ENCODE measurements at regions not wholly inside any gene's neighbourhood (a gene's known extent, or its start where the extent isn't known, plus 50 kb on each side); places are given as distances from the start of the nearest gene placed in this dataset.

DNA sequence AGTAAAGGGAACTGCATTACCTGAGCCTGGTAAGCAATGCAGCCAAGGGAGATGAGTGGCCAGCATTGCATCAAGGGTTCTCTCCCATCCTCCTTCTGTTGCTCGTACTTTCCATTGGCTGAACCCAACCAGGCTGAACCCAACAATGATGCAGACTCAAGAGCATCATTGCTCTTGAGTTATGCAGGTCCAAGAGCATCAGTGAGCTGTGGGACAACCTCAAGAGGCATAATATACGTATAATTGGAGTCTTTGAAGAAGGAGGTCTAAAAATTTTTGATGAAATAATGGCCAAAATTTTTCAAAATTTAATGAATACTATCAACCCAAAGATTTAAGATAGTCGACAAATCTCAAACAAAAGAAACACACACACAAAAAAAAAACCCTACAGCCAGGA lies 213.0 kb downstream of the RNF152 start:
- Mint-ChIP-seq H3K36me3 (ENCODE audit: insufficient read depth) (peaks cover 9% of the 10 kb centered on the region), H3K4me1 (ENCODE audit: low read depth) (no peaks in the 10 kb centered on the region), H3K9me3 (ENCODE audit: low read depth) (peaks cover 18% of the 10 kb centered on the region), H3K4me3 (ENCODE audit: low read depth) (no peak overlapping the region), H3K27me3 (no peaks in the 10 kb centered on the region), H3K27ac (peak overlapping the region; percentile 74)
- DNase-seq (ENCODE audit: low spot score, unreplicated experiment) = no peak
- TF ChIP-seq, protein P1, sequence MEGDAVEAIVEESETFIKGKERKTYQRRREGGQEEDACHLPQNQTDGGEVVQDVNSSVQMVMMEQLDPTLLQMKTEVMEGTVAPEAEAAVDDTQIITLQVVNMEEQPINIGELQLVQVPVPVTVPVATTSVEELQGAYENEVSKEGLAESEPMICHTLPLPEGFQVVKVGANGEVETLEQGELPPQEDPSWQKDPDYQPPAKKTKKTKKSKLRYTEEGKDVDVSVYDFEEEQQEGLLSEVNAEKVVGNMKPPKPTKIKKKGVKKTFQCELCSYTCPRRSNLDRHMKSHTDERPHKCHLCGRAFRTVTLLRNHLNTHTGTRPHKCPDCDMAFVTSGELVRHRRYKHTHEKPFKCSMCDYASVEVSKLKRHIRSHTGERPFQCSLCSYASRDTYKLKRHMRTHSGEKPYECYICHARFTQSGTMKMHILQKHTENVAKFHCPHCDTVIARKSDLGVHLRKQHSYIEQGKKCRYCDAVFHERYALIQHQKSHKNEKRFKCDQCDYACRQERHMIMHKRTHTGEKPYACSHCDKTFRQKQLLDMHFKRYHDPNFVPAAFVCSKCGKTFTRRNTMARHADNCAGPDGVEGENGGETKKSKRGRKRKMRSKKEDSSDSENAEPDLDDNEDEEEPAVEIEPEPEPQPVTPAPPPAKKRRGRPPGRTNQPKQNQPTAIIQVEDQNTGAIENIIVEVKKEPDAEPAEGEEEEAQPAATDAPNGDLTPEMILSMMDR (IDR thresholded peaks at IDR 0.05; ENCODE audit: unreplicated experiment) = no peak

DNA sequence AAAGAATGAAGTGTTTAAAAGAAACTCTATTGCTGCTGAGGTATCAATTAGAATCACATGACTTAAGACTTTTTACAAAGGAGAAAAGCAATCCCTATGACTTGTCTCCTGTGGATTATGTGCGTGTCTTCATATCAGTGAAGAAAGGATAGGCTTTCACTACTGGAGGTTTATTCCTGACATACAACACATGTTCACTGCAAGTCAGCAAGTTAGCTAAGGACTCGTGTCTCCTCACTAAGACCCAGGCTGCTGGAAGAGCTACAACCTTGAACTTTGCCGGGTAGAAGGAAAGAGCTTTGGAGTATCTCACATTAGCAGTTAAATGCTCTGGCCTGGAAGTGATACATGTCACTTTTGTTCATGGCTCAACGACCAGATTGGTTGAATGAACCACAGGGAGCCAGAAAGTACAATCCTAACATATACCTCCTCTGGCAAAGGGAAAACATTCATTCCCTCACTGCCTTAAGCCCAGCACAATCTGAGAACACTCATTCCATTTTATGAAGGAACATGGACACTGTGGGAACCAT lies 215.3 kb downstream of the RNF152 start:
- DNase-seq (ENCODE audit: low spot score, unreplicated experiment) = no peak
- TF ChIP-seq, protein P1 (IDR thresholded peaks at IDR 0.05; ENCODE audit: unreplicated experiment) = no peak
- H3K27me3 Mint-ChIP-seq = no peaks in the 10 kb centered on the region
- peaks cover 21% of the 10 kb centered on the region for H3K9me3 Mint-ChIP-seq (ENCODE audit: low read depth)
- H3K4me3 Mint-ChIP-seq (ENCODE audit: low read depth) = no peak overlapping the region
- no peaks in the 10 kb centered on the region for H3K4me1 Mint-ChIP-seq (ENCODE audit: low read depth)
- peaks cover 9% of the 10 kb centered on the region for H3K36me3 Mint-ChIP-seq (ENCODE audit: insufficient read depth)
- no peak overlapping the region for H3K27ac Mint-ChIP-seq

DNA sequence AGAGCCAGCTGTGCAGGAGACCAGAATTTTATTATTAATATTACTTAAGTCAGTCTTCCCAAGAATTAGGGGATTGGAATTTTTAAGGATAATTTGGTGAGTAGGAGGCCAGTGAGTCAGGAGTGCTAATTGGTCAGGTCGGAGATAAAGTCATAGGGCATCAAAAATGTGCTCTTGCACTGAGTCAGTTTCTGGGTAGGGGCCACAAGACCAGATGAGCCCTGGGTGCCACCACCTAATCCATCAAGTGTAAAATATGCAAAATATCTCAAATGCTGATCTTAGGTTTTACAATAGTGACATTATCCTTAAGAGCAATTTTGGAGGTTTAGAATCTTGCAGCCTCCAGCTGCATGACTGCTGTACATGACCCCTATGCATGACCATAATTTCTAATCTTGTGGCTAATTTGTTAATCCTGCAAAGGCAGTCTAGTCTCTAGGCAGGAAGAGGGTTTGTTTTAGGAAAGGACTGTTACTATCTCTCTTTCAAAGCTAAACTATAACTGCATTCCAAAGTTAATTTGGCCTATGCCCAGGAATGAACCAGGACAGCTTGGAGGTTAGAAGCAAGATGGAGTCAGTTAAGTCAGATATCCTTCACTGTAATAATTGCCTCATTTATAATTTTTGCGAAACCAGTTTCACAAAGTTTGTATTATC lies 215.9 kb downstream of the RNF152 start:
- no peak overlapping the region for H3K27ac Mint-ChIP-seq
- no peak overlapping the region for H3K4me3 Mint-ChIP-seq (ENCODE audit: low read depth)
- TF ChIP-seq, protein P1 (IDR thresholded peaks at IDR 0.05; ENCODE audit: unreplicated experiment) = no peak

DNA sequence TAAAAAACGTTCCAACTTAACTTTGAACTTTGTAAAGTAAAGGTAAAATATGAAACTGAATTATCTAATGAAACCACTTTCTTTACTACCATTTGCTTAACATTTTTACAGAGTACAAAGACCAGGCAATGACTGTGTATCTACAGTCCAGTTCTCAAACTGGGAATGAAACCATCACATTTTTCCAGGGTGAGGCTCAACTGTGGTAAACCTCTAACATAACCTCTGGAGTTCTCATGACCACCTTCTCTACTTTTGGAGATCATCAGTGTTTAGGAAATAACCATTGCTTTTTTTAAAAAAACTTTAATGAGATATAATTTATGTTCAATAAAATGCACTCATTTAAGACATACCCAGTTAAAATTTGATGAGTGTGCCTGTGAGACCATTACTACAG lies 223.5 kb downstream of the RNF152 start:
- H3K27ac Mint-ChIP-seq = no peak overlapping the region

More for the DNA sequence above, 215.9 kb downstream of the RNF152 start:
- Mint-ChIP-seq H3K9me3 (ENCODE audit: low read depth) (peaks cover 21% of the 10 kb centered on the region), H3K36me3 (ENCODE audit: insufficient read depth) (peaks cover 9% of the 10 kb centered on the region), H3K4me1 (ENCODE audit: low read depth) (no peaks in the 10 kb centered on the region), H3K27me3 (no peaks in the 10 kb centered on the region)
- no peak for DNase-seq (ENCODE audit: low spot score, unreplicated experiment)

DNA sequence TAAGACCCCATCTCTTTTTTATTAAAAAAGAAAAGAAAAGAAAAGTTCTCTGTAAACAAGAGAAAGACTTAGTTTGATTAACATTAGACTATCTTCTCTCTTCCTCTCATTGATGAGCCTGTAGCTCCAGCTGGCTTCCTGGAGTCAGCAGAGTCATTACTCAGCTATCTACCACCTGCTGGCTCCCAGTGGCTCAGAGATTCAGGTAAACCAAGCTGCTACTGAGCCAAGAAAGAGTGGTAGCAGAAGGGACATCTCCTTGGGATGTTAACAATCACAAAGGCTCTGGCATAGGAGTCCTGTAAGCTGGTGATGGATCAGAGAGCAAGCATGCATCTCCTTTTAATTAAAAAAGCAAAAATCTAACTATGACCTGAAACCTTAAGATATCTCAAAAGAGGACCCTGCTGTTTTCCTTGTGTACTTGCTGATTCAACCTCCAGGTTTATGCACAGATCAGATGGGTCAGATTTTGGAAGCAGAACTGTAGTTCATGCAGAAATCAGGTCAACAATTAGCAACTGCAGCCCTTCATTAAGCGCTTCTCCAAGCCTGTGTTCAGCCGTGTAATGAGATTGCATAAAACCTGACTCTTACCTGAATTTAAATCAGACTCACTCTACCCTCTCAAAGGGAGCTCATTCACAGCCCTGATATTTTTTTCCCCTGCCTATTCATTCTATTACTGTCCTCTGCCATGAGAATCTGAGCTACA lies 225.8 kb downstream of the RNF152 start:
- H3K27ac Mint-ChIP-seq = no peak overlapping the region
- H3K9me3 Mint-ChIP-seq (ENCODE audit: low read depth) = peaks cover 6% of the 10 kb centered on the region
- no peaks in the 10 kb centered on the region for H3K27me3 Mint-ChIP-seq
- DNase-seq (ENCODE audit: low spot score, unreplicated experiment) = no peak
- H3K4me3 Mint-ChIP-seq (ENCODE audit: low read depth) = no peak overlapping the region
- TF ChIP-seq, protein P1 (IDR thresholded peaks at IDR 0.05; ENCODE audit: unreplicated experiment) = no peak
- H3K4me1 Mint-ChIP-seq (ENCODE audit: low read depth) = no peaks in the 10 kb centered on the region
- H3K36me3 Mint-ChIP-seq (ENCODE audit: insufficient read depth) = peaks cover 2% of the 10 kb centered on the region

More for the DNA sequence above, 223.5 kb downstream of the RNF152 start:
- H3K4me1 Mint-ChIP-seq (ENCODE audit: low read depth) = no peaks in the 10 kb centered on the region
- no peaks in the 10 kb centered on the region for H3K27me3 Mint-ChIP-seq
- H3K4me3 Mint-ChIP-seq (ENCODE audit: low read depth) = no peak overlapping the region
- H3K36me3 Mint-ChIP-seq (ENCODE audit: insufficient read depth) = no peaks in the 10 kb centered on the region
- TF ChIP-seq, protein P1 (IDR thresholded peaks at IDR 0.05; ENCODE audit: unreplicated experiment) = no peak
- H3K9me3 Mint-ChIP-seq (ENCODE audit: low read depth) = no peaks in the 10 kb centered on the region
- DNase-seq (ENCODE audit: low spot score, unreplicated experiment) = no peak

All from progenitor cell of endocrine pancreas (in vitro differentiated cells).